H9 (cell line): ENCODE measurements at regions not wholly inside any gene's neighbourhood (a gene's known extent, or its start where the extent isn't known, plus 50 kb on each side); places are given as distances from the start of the nearest gene placed in this dataset.

Source experiments
- DNase-seq: peaks from one replicate; pipeline ENCODE4 v3.0.0-alpha.2; 2017
- H2AFZ ChIP-seq: one replicate; pipeline ENCODE4 v1.6.1; 2013; ENCODE audit warnings: mild to moderate bottlenecking, low read length, control low read depth, moderate library complexity
- H2AK5ac ChIP-seq: 2 replicates; pipeline ENCODE4 v1.6.1; 2013; ENCODE audit warnings: low read length, control low read depth, mixed read lengths; ENCODE audit not compliant: insufficient read length
- H2BK120ac ChIP-seq: one replicate; pipeline ENCODE4 v1.6.1; 2013; ENCODE audit warnings: low read depth, mild to moderate bottlenecking, low read length, control low read depth, inconsistent platforms; ENCODE audit not compliant: poor library complexity, severe bottlenecking
- H2BK12ac ChIP-seq: 2 replicates; pipeline ENCODE4 v1.6.1; 2013; ENCODE audit warnings: low read length, control low read depth, mixed read lengths, low read depth; ENCODE audit not compliant: insufficient read length
- H2BK15ac ChIP-seq: 2 replicates; pipeline ENCODE4 v1.6.1; 2013; ENCODE audit warnings: low read depth, low read length, control low read depth
- H2BK20ac ChIP-seq: one replicate; pipeline ENCODE4 v1.6.1; 2013; ENCODE audit warnings: low read depth, mild to moderate bottlenecking, low read length, control low read depth, inconsistent platforms; ENCODE audit not compliant: poor library complexity, severe bottlenecking
- H2BK5ac ChIP-seq: 2 replicates; pipeline ENCODE4 v1.6.1; 2013; ENCODE audit warnings: low read length, control low read depth, mixed read lengths; ENCODE audit not compliant: insufficient read length
- H3K14ac ChIP-seq: 2 replicates; pipeline ENCODE4 v1.6.1; 2013; ENCODE audit warnings: low read length, control low read depth; ENCODE audit not compliant: insufficient read depth
- H3K18ac ChIP-seq: 2 replicates; pipeline ENCODE4 v1.6.1; 2013; ENCODE audit warnings: low read depth, mild to moderate bottlenecking, mixed read lengths, low read length, control low read depth; ENCODE audit not compliant: insufficient read length
- H3K23ac ChIP-seq: 2 replicates; pipeline ENCODE4 v1.6.1; 2013; ENCODE audit warnings: low read length, control low read depth, mixed read lengths, low read depth; ENCODE audit not compliant: insufficient read length
- H3K23me2 ChIP-seq: 2 replicates; pipeline ENCODE4 v1.6.1; 2013; ENCODE audit warnings: low read depth, mild to moderate bottlenecking, mixed read lengths, low read length, control low read depth; ENCODE audit not compliant: insufficient read length, poor library complexity, severe bottlenecking
- H3K27ac ChIP-seq: 2 replicates; pipeline ENCODE4 v1.5.1; 2013; ENCODE audit warnings: low read length, control low read depth, mixed read lengths, low read depth; ENCODE audit not compliant: insufficient read length
- H3K27me3 ChIP-seq: 2 replicates; pipeline ENCODE4 v1.6.1; 2013; ENCODE audit warnings: low read length, control low read depth, inconsistent platforms; ENCODE audit not compliant: insufficient read depth
- H3K4ac ChIP-seq: 2 replicates; pipeline ENCODE4 v1.6.1; 2013; ENCODE audit warnings: low read depth, mild to moderate bottlenecking, control low read depth, inconsistent platforms, low read length, moderate library complexity
- H3K4me1 ChIP-seq: 2 replicates; pipeline ENCODE4 v1.6.1; 2013; ENCODE audit warnings: low read length, control low read depth, inconsistent platforms; ENCODE audit not compliant: insufficient read depth
- H3K4me2 ChIP-seq: 2 replicates; pipeline ENCODE4 v1.6.1; 2013; ENCODE audit warnings: low read length, control low read depth, mixed read lengths; ENCODE audit not compliant: insufficient read length, insufficient read depth
- H3K56ac ChIP-seq: 2 replicates; pipeline ENCODE4 v1.6.1; 2013; ENCODE audit warnings: low read depth, mild to moderate bottlenecking, mixed read lengths, low read length, control low read depth; ENCODE audit not compliant: insufficient read length
- H3K79me1 ChIP-seq: 2 replicates; pipeline ENCODE4 v1.6.1; 2013; ENCODE audit warnings: low read depth, mild to moderate bottlenecking, moderate library complexity, low read length, control low read depth, inconsistent platforms; ENCODE audit not compliant: insufficient read depth, poor library complexity, severe bottlenecking
- H3K79me2 ChIP-seq: 2 replicates; pipeline ENCODE4 v1.6.1; 2013; ENCODE audit warnings: low read length, control low read depth, inconsistent platforms; ENCODE audit not compliant: insufficient read depth
- H3K9ac ChIP-seq: 2 replicates; pipeline ENCODE4 v1.6.1; 2013; ENCODE audit warnings: low read length, control low read depth, mixed read lengths; ENCODE audit not compliant: insufficient read length; ENCODE audit errors: extremely low read depth
- H3K9me3 ChIP-seq: one replicate; pipeline ENCODE4 v1.6.1; 2013; ENCODE audit warnings: low read depth, low read length, inconsistent platforms; ENCODE audit not compliant: control insufficient read depth
- H3T11ph ChIP-seq: one replicate; pipeline ENCODE4 v1.6.1; 2013; ENCODE audit warnings: mild to moderate bottlenecking, low read length, control low read depth, inconsistent platforms
- H4K20me1 ChIP-seq: one replicate; pipeline ENCODE4 v1.6.1; 2013; ENCODE audit not compliant: control insufficient read depth, insufficient read length, insufficient read depth
- H4K5ac ChIP-seq: 2 replicates; pipeline ENCODE4 v1.6.1; 2013; ENCODE audit warnings: low read depth, mild to moderate bottlenecking, mixed read lengths, low read length, control low read depth; ENCODE audit not compliant: insufficient read length
- H4K8ac ChIP-seq: replicated peaks from 2 replicates; pipeline ENCODE4 v1.6.1; 2013; ENCODE audit warnings: low read length, control low read depth, mixed read lengths, low read depth; ENCODE audit not compliant: insufficient read length
- H4K91ac ChIP-seq: 2 replicates; pipeline ENCODE4 v1.6.1; 2013; ENCODE audit warnings: low read depth, mild to moderate bottlenecking, moderate library complexity, mixed read lengths, low read length, control low read depth; ENCODE audit not compliant: insufficient read length
- H3K27ac Mint-ChIP-seq, 3 experiments: 2 replicates in 2 of 3; 3 replicates in 1 of 3; pipeline ENCODE4 v1.8.0; 2020 to 2021; ENCODE audit warnings: mixed read lengths in 3 of 3, mild to moderate bottlenecking in 1 of 3, moderate library complexity in 1 of 3
- H3K27me3 Mint-ChIP-seq: 2 replicates; pipeline ENCODE4 v1.8.0; 2021; ENCODE audit warnings: low read depth, mild to moderate bottlenecking, moderate library complexity, mixed read lengths
- H3K36me3 Mint-ChIP-seq, 3 experiments: 2 replicates in 2 of 3; 3 replicates in 1 of 3; pipeline ENCODE4 v1.8.0; 2020 to 2021; ENCODE audit warnings: low read depth in 3 of 3, mixed read lengths in 3 of 3; ENCODE audit not compliant: insufficient read depth in 1 of 3
- H3K4me1 Mint-ChIP-seq, 2 experiments: 2 replicates each; pipeline ENCODE4 v1.8.0; 2020; ENCODE audit warnings: mixed read lengths in 2 of 2
- H3K4me3 Mint-ChIP-seq, 2 experiments: 2 replicates in 1 of 2; 3 replicates in 1 of 2; pipeline ENCODE4 v1.8.0; 2020 to 2021; ENCODE audit warnings: mild to moderate bottlenecking in 2 of 2, mixed read lengths in 2 of 2, moderate library complexity in 1 of 2
- H3K9me3 Mint-ChIP-seq, 2 experiments: 2 replicates in 1 of 2; 3 replicates in 1 of 2; pipeline ENCODE4 v1.8.0; 2020; ENCODE audit warnings: mild to moderate bottlenecking in 2 of 2, mixed read lengths in 2 of 2, moderate library complexity in 1 of 2
- WGBS: extraction: QIAGEN DNeasy Blood & Tissue Kit; methylation state at CpG from one replicate; pipeline ENCODE4 v1.1.7; 2013; ENCODE audit warnings: missing lambda C conversion rate, low lambda C conversion rate, mixed read lengths; ENCODE audit not compliant: insufficient read length; ENCODE audit errors: extremely low coverage; 5-methylcytosine and 5-hydroxymethylcytosine counted together
- TF ChIP-seq, protein P1 (sequence below): fragments of 200-600 bp; sonication (generic); conservative IDR thresholded peaks from 3 replicates; pipeline ENCODE4 v1.8.0; 2021; ENCODE audit warnings: antibody characterized with exemption, mild to moderate bottlenecking

- Histone ChIP-seq H4K20me1 (no peaks in the 10 kb centered on the region), H4K5ac (no peak overlapping the region), H3K4ac (no peak overlapping the region), H2AK5ac (no peak overlapping the region), H3K56ac (no peak overlapping the region), H3K4me2 (no peak overlapping the region), H3K9me3 (peaks cover 11% of the 10 kb centered on the region), H3K9ac (no peak overlapping the region), H2BK12ac (no peak overlapping the region), H3T11ph (no peak overlapping the region), H3K79me2 (no peaks in the 10 kb centered on the region), H3K23ac (no peak overlapping the region), H4K8ac (no peak overlapping the region), H2BK20ac (no peak overlapping the region), H2BK15ac (no peak overlapping the region), H3K18ac (no peak overlapping the region), H2BK5ac (no peak overlapping the region), H3K27ac (no peak overlapping the region), H2BK120ac (no peak overlapping the region), H3K27me3 (no peaks in the 10 kb centered on the region), H2AFZ (no peak overlapping the region), H3K14ac (no peak overlapping the region), H3K4me1 (no peaks in the 10 kb centered on the region), H3K79me1 (no peaks in the 10 kb centered on the region), H4K91ac (no peak overlapping the region), H3K23me2 (no peaks in the 10 kb centered on the region)
- WGBS: no CpG with 5 or more reads among the region's 2 CpGs
- H3K4me3 Mint-ChIP-seq: no peak overlapping the region
- H3K36me3 Mint-ChIP-seq: peaks cover 2 to 16% (median 5%) of the 10 kb centered on the region in 3 experiments
- peaks cover 4% of the 10 kb centered on the region for H3K27me3 Mint-ChIP-seq
- peak; percentile 7 for DNase-seq
- TF ChIP-seq, protein P1, sequence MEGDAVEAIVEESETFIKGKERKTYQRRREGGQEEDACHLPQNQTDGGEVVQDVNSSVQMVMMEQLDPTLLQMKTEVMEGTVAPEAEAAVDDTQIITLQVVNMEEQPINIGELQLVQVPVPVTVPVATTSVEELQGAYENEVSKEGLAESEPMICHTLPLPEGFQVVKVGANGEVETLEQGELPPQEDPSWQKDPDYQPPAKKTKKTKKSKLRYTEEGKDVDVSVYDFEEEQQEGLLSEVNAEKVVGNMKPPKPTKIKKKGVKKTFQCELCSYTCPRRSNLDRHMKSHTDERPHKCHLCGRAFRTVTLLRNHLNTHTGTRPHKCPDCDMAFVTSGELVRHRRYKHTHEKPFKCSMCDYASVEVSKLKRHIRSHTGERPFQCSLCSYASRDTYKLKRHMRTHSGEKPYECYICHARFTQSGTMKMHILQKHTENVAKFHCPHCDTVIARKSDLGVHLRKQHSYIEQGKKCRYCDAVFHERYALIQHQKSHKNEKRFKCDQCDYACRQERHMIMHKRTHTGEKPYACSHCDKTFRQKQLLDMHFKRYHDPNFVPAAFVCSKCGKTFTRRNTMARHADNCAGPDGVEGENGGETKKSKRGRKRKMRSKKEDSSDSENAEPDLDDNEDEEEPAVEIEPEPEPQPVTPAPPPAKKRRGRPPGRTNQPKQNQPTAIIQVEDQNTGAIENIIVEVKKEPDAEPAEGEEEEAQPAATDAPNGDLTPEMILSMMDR: no peak
- H3K9me3 Mint-ChIP-seq: peaks cover 23 to 27% of the 10 kb centered on the region in 2 experiments
- no peaks in the 10 kb centered on the region for H3K4me1 Mint-ChIP-seq
- no peak overlapping the region for H3K27ac Mint-ChIP-seq
Observed at GRCh38 chr1:4307468-4307845, 347.0 kb upstream of the AJAP1 start.
